SK-N-SH (cell line): ENCODE measurements at regions not wholly inside any gene's neighbourhood (a gene's known extent, or its start where the extent isn't known, plus 50 kb on each side); places are given as distances from the start of the nearest gene placed in this dataset.

Source experiments
- CTCF ChIA-PET: fragments of 300-600, 350-600 bp; formaldehyde crosslinking; extraction: SDS; loops from one replicate; lab custom pipeline; 2021; lab: Yijun Ruan, JAX
- POLR2A ChIA-PET: fragments of 350-600 bp; sonication (Branson Sonifier 250); formaldehyde crosslinking; extraction: SDS; loops from one replicate; lab custom pipeline; 2020; ENCODE audit warnings: antibody characterized with exemption, inconsistent platforms; lab: Yijun Ruan, JAX
- DNase-seq: peaks from one replicate; pipeline ENCODE4 v3.0.0; 2012
- H2AFZ ChIP-seq: fragments of 200-600 bp; sonication (generic); 2 replicates; pipeline ENCODE4 v1.8.1; 2016; ENCODE audit warnings: antibody characterized with exemption, mild to moderate bottlenecking, low read depth
- H3F3A ChIP-seq: fragments of 200-600 bp; sonication (generic); replicated peaks from 2 replicates; pipeline ENCODE3; 2016; ENCODE audit warnings: antibody characterized with exemption, mild to moderate bottlenecking; ENCODE audit not compliant: insufficient read depth
- H3K27ac ChIP-seq, 2 experiments: fragments of 200-500 bp in 1 of 2; fragments of 200-600 bp in 1 of 2; sonication (Bioruptor generic) in 1 of 2; sonication (generic), shearing (Covaris generic) in 1 of 2; 2 replicates each; pipeline versions ENCODE4 v1.5.1 to v1.6.1; 2014 to 2016; ENCODE audit warnings: low read depth in 2 of 2, inconsistent platforms in 1 of 2, low read length in 1 of 2, mild to moderate bottlenecking in 1 of 2, mixed read lengths in 1 of 2
- H3K27me3 ChIP-seq: fragments of 200-600 bp; sonication (generic), shearing (Covaris generic); 2 replicates; pipeline ENCODE4 v1.6.1; 2016; ENCODE audit warnings: mixed run types; ENCODE audit not compliant: insufficient read depth
- H3K36me3 ChIP-seq, 2 experiments: fragments of 200-500 bp in 1 of 2; fragments of 200-600 bp in 1 of 2; sonication (Bioruptor generic) in 1 of 2; sonication (generic) in 1 of 2; replicated peaks in 1 of 2; 2 replicates each; pipeline versions ENCODE3 to v1.5.1; 2014 to 2016; ENCODE audit warnings: low read length in 1 of 2, mild to moderate bottlenecking in 1 of 2; ENCODE audit not compliant: insufficient read depth in 2 of 2, control insufficient read depth in 1 of 2
- H3K4me1 ChIP-seq, 2 experiments: fragments of 200-500 bp in 1 of 2; fragments of 200-600 bp in 1 of 2; sonication (Bioruptor generic) in 1 of 2; sonication (generic), shearing (Covaris generic) in 1 of 2; 2 replicates each; pipeline versions ENCODE4 v1.5.1 to v1.6.1; 2014 to 2016; ENCODE audit warnings: low read depth in 1 of 2, low read length in 1 of 2, mixed run types in 1 of 2; ENCODE audit not compliant: insufficient read depth in 2 of 2, control insufficient read depth in 1 of 2
- H3K4me2 ChIP-seq: fragments of 200-600 bp; sonication (generic), shearing (Covaris generic); 2 replicates; pipeline ENCODE4 v1.6.1; 2017; ENCODE audit warnings: mixed run types
- H3K4me3 ChIP-seq, 2 experiments: fragments of 200-500 bp in 1 of 2; fragments of 200-600 bp in 1 of 2; sonication (Bioruptor generic) in 1 of 2; sonication (generic), shearing (Covaris generic) in 1 of 2; 2 replicates each; pipeline versions ENCODE4 v1.5.1 to v1.8.1; 2014 to 2016; ENCODE audit warnings: low read depth in 2 of 2, inconsistent platforms in 1 of 2, low read length in 1 of 2, mild to moderate bottlenecking in 1 of 2, mixed read lengths in 1 of 2, moderate library complexity in 1 of 2
- H3K79me2 ChIP-seq: fragments of 200-600 bp; sonication (generic); 2 replicates; pipeline ENCODE4 v1.8.1; 2017; ENCODE audit warnings: mild to moderate bottlenecking; ENCODE audit not compliant: insufficient read depth
- H3K9ac ChIP-seq: fragments of 200-600 bp; sonication (generic); 2 replicates; pipeline ENCODE4 v1.6.1; 2017; ENCODE audit warnings: mixed run types
- H3K9me2 ChIP-seq: fragments of 200-600 bp; sonication (generic); 2 replicates; pipeline ENCODE4 v1.6.1; 2017; ENCODE audit warnings: mixed run types
- H3K9me3 ChIP-seq: fragments of 200-600 bp; sonication (generic); 2 replicates; pipeline ENCODE4 v1.6.1; 2017; ENCODE audit warnings: mixed run types, mild to moderate bottlenecking, moderate library complexity
- H4K20me1 ChIP-seq: fragments of 200-600 bp; sonication (generic); 2 replicates; pipeline ENCODE4 v1.6.1; 2017; ENCODE audit warnings: mild to moderate bottlenecking, mixed run types; ENCODE audit not compliant: insufficient read depth
- CTCF ChIP-seq: fragments of 200-600 bp; sonication (generic); IDR thresholded peaks from 2 replicates; pipeline ENCODE4 v1.6.1; 2017; ENCODE audit warnings: antibody characterized with exemption, mild to moderate bottlenecking, moderate library complexity
- GATA2 ChIP-seq: sonication (generic); formaldehyde crosslinking; IDR thresholded peaks from 2 replicates; pipeline ENCODE4 v1.5.0; 2020; ENCODE audit warnings: mild to moderate bottlenecking, missing genetic modification reagents
- MEF2A ChIP-seq: IDR thresholded peaks from 2 replicates; pipeline ENCODE4 v1.4.0; 2012; ENCODE audit warnings: low read depth, borderline replicate concordance
- MXI1 ChIP-seq: IDR thresholded peaks from 2 replicates; pipeline ENCODE4 v1.6.1; 2012; ENCODE audit warnings: mild to moderate bottlenecking, low read depth, low read length, improper control_type of control experiment
- PBX3 ChIP-seq: IDR thresholded peaks from 2 replicates; pipeline ENCODE4; 2012
- RAD21 ChIP-seq: IDR thresholded peaks from 2 replicates; pipeline ENCODE4 v1.6.1; 2012; ENCODE audit warnings: mild to moderate bottlenecking, low read length
- SIN3A ChIP-seq: IDR thresholded peaks from 2 replicates; pipeline ENCODE4 v1.6.1; 2012; ENCODE audit warnings: low read depth, mild to moderate bottlenecking, low read length, moderate library complexity, borderline replicate concordance
- SMC3 ChIP-seq: IDR thresholded peaks from 2 replicates; pipeline ENCODE4 v1.6.1; 2012; ENCODE audit warnings: low read depth, low read length, improper control_type of control experiment
- TCF12 ChIP-seq: IDR thresholded peaks from 2 replicates; pipeline ENCODE4 v1.4.0; 2012
- USF1 ChIP-seq: IDR thresholded peaks from 2 replicates; pipeline ENCODE4 v1.4.0; 2012; ENCODE audit warnings: low read depth, borderline replicate concordance
- USF2 ChIP-seq: fragments of 150-350 bp; IDR thresholded peaks from 2 replicates; pipeline ENCODE4 v1.6.1; 2017; ENCODE audit warnings: antibody characterized with exemption, low read length, low read depth, borderline replicate concordance
- YY1 ChIP-seq: IDR thresholded peaks from 2 replicates; pipeline ENCODE4 v1.4.0; 2012; ENCODE audit warnings: low read depth, mild to moderate bottlenecking
- WGBS: methylation state at CpG from one replicate; pipeline ENCODE4 v1.1.6; 2017; ENCODE audit warnings: low lambda C conversion rate; 5-methylcytosine and 5-hydroxymethylcytosine counted together

- TF ChIP-seq PBX3 (no peak), TCF12 (no peak), SIN3A (no peak), YY1 (no peak), MXI1 (no peak), MEF2A (no peak), CTCF (no peak), USF1 (no peak), GATA2 (CRISPR knock-in tag) (no peak)
- TF ChIP-seq, all 33 proteins: peak for 0
Observed at GRCh38 chr17:55843785-55844184, 92.9 kb downstream of the PCTP start (continued).

- H3K4me2 ChIP-seq: no peak overlapping the region
- DNase-seq: peak; percentile 88
- ChIA-PET CTCF (interaction anchor here (0.7 to 3.3 kb wide), 23 partner anchors 10 to 870 kb away, joined by 3 to 17 read pairs (median 5); no protein-coding TSS in a partner anchor), POLR2A (no interaction called here)
- no peak overlapping the region for H2AFZ ChIP-seq
- H3K9me3 ChIP-seq: no peaks in the 10 kb centered on the region
- no peaks in the 10 kb centered on the region for H3K27me3 ChIP-seq
- H3F3A ChIP-seq: no peaks in the 10 kb centered on the region
- H3K4me1 ChIP-seq: no peaks in the 10 kb centered on the region
- peak overlapping the region in 1 of 2 experiments; percentile 29; a peak in 1 of 4 replicates for H3K4me3 ChIP-seq
- TF ChIP-seq USF2 (no peak), CTCF (peak; percentile 59), SMC3 (peak; percentile 43), RAD21 (peak; percentile 75)
- H3K36me3 ChIP-seq: no peaks in the 10 kb centered on the region
- 23% methylated on average over 32 of the region's 32 CpGs for WGBS
- H3K9ac ChIP-seq: no peak overlapping the region
- no peak overlapping the region for H3K27ac ChIP-seq
- no peaks in the 10 kb centered on the region for H4K20me1 ChIP-seq
- no peaks in the 10 kb centered on the region for H3K79me2 ChIP-seq
- H3K9me2 ChIP-seq: no peaks in the 10 kb centered on the region
Observed at GRCh38 chr17:55845385-55845784, 94.5 kb downstream of the PCTP start.
